Choroid plexus epithelial cell (primary cell): ENCODE measurements at regions not wholly inside any gene's neighbourhood (a gene's known extent, or its start where the extent isn't known, plus 50 kb on each side); places are given as distances from the start of the nearest gene placed in this dataset.

ENCODE experiments used
- DNase-seq: peaks from one replicate; pipeline ENCODE4 v3.0.0-alpha.2; 2010; ENCODE audit warnings: low read depth
- H3K4me3 ChIP-seq: 2 replicates; pipeline ENCODE4 v1.5.1; 2011; ENCODE audit warnings: low read depth, mild to moderate bottlenecking, control low read depth, low read length, moderate library complexity
- TF ChIP-seq, protein P1 (sequence below): conservative IDR thresholded peaks from 2 replicates; pipeline ENCODE4 v1.5.1; 2011; ENCODE audit warnings: low read depth, mild to moderate bottlenecking, control low read depth, inconsistent platforms, low read length, moderate library complexity

DNA sequence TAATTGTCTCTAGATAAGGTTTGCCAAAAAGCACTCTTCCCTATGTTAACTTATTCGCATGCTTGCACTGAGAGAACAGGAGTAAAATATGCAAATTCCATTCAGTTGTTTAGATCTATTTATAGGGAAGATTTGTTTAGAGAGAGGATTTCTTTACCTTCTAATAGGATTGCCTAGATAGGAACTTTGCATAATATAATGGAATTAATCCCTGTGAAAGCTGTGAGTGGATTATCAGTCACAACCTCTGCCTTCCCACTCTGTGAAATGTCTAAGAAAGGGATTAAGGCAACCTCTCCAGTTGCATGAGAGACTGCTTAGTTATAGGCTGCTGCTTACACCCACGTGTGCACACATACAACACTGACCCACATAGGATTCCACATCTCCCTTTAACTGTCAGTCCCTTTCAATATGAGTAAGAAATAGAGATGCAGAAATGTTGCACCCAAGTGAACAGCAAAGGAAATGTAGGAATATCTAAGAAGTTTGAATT, 83.2 kb downstream of the ALG10B start:
- TF ChIP-seq, protein P1, sequence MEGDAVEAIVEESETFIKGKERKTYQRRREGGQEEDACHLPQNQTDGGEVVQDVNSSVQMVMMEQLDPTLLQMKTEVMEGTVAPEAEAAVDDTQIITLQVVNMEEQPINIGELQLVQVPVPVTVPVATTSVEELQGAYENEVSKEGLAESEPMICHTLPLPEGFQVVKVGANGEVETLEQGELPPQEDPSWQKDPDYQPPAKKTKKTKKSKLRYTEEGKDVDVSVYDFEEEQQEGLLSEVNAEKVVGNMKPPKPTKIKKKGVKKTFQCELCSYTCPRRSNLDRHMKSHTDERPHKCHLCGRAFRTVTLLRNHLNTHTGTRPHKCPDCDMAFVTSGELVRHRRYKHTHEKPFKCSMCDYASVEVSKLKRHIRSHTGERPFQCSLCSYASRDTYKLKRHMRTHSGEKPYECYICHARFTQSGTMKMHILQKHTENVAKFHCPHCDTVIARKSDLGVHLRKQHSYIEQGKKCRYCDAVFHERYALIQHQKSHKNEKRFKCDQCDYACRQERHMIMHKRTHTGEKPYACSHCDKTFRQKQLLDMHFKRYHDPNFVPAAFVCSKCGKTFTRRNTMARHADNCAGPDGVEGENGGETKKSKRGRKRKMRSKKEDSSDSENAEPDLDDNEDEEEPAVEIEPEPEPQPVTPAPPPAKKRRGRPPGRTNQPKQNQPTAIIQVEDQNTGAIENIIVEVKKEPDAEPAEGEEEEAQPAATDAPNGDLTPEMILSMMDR, result no peak
- no peak for DNase-seq
- no peak overlapping the region for H3K4me3 ChIP-seq

GRCh38 chr12:38402811-38403210, 86.2 kb downstream of the ALG10B start:
- DNase-seq, result no peak
- no peak overlapping the region for H3K4me3 ChIP-seq
- TF ChIP-seq, protein P1, result no peak

DNA sequence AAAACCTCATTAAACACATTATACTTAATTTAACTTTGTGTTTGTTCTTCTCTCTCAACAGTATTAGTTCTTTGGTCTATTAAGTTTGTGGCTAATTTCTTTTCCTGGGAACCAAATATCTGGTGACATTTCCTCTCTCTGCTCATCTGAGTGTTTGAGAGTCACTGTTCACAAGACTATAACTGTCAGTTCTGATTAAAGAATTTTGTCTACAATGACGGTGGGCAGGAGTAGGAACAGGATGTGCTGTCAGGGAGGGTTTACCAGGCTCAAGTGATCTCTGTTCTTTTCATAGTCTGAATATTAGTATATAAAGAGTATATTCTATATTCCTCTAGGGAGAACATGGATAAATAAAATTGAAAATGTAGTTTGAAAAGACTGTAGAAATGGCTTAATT, 92.9 kb downstream of the ALG10B start:
- no peak overlapping the region for H3K4me3 ChIP-seq
- DNase-seq, result no peak
- TF ChIP-seq, protein P1, result no peak

- DNase-seq, result no peak
- no peak overlapping the region for H3K4me3 ChIP-seq
- TF ChIP-seq, protein P1, result no peak
Measured at GRCh38 chr12:38411426-38411825, 94.9 kb downstream of the ALG10B start.

GRCh38 chr12:38411946-38412345, 95.4 kb downstream of the ALG10B start:
- TF ChIP-seq, protein P1, result no peak
- DNase-seq, result no peak
- no peak overlapping the region for H3K4me3 ChIP-seq

DNA sequence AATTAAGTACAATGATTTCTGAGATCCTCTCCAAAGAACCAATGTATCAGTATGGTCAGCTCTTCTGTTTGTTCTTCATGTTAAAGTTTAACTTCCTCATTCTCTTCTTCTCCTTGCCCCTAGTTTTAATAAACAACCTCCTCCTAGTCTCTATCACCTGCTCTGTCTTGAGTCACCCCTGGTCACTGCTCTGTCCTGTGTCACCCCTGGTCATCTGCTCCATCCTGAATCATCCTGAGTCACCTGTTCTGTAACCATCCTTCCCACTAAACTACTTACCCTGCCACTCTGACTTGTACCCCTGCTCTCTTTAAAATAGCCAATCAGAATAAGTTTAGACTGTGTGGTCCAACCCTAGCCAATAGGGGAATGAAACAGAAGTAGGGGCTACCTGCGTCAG, 100.5 kb downstream of the ALG10B start:
- TF ChIP-seq, protein P1, result no peak
- DNase-seq, result no peak
- H3K4me3 ChIP-seq, result no peak overlapping the region

DNA sequence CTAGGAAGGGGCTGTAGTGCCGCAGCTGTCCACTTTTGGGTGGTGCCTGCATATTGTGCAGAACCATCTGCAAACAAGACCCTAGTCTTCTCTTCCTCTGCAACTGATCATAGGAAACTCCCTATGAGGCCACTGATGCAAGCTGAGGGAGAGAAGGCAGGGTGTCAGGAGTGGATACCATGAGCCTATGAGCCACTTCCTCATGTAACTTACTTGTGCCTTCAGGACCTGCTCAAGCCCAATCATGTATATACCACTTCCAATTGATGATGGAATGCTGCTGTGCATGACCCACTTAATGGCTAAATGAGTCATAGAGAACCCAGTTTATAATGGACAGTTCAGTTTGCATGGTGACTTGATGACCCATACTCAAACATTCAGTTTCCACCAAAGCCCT, 107.9 kb downstream of the ALG10B start:
- TF ChIP-seq, protein P1, result no peak
- H3K4me3 ChIP-seq, result no peak overlapping the region
- no peak for DNase-seq
